ENCODE measurements at regions not wholly inside any gene's neighbourhood (a gene's known extent, or its start where the extent isn't known, plus 50 kb on each side); places are given as distances from the start of the nearest gene placed in this dataset.
"Not testable (repeated sequence)": the region's sequence is repeated elsewhere in the genome, so short reads cannot be mapped to it uniquely, and the experiment has no call there.

DNA sequence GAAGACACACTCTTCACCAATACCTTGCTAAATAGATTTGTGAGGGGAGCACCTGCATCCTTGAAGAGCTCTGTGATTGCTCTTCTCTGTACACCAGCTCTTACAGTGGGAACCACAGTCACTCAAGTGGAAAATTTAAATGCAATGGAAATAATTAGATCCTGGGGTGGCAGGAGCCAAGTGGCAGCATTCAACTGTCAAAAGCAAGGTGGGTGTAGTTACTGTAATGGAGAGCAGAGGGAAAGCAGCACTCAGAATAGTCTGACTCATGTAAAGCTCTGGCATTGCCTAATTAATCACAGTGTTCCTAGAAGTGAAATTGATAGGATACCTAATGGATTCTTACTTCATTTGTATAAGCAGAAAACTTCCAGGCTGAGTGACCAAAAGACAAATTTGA is 245.8 kb downstream of the KCNE4 start:
- TF ChIP-seq, protein P1, sequence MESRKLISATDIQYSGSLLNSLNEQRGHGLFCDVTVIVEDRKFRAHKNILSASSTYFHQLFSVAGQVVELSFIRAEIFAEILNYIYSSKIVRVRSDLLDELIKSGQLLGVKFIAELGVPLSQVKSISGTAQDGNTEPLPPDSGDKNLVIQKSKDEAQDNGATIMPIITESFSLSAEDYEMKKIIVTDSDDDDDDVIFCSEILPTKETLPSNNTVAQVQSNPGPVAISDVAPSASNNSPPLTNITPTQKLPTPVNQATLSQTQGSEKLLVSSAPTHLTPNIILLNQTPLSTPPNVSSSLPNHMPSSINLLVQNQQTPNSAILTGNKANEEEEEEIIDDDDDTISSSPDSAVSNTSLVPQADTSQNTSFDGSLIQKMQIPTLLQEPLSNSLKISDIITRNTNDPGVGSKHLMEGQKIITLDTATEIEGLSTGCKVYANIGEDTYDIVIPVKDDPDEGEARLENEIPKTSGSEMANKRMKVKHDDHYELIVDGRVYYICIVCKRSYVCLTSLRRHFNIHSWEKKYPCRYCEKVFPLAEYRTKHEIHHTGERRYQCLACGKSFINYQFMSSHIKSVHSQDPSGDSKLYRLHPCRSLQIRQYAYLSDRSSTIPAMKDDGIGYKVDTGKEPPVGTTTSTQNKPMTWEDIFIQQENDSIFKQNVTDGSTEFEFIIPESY (IDR thresholded peaks at IDR 0.05) = no peak
- no peak for TF ChIP-seq FOXA1 (IDR thresholded peaks at IDR 0.05)
- no peak for TF ChIP-seq RXRA (IDR thresholded peaks at IDR 0.05)
- TF ChIP-seq RAD21 (IDR thresholded peaks at IDR 0.05) = no peak
- TF ChIP-seq, protein P2, sequence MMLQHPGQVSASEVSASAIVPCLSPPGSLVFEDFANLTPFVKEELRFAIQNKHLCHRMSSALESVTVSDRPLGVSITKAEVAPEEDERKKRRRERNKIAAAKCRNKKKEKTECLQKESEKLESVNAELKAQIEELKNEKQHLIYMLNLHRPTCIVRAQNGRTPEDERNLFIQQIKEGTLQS (IDR thresholded peaks at IDR 0.05) = no peak
- TF ChIP-seq, protein P3, sequence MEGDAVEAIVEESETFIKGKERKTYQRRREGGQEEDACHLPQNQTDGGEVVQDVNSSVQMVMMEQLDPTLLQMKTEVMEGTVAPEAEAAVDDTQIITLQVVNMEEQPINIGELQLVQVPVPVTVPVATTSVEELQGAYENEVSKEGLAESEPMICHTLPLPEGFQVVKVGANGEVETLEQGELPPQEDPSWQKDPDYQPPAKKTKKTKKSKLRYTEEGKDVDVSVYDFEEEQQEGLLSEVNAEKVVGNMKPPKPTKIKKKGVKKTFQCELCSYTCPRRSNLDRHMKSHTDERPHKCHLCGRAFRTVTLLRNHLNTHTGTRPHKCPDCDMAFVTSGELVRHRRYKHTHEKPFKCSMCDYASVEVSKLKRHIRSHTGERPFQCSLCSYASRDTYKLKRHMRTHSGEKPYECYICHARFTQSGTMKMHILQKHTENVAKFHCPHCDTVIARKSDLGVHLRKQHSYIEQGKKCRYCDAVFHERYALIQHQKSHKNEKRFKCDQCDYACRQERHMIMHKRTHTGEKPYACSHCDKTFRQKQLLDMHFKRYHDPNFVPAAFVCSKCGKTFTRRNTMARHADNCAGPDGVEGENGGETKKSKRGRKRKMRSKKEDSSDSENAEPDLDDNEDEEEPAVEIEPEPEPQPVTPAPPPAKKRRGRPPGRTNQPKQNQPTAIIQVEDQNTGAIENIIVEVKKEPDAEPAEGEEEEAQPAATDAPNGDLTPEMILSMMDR (IDR thresholded peaks at IDR 0.05; ENCODE audit: low read depth, low read length, missing input control) = no peak
- TF ChIP-seq EGR1 (IDR thresholded peaks at IDR 0.05; ENCODE audit: low read depth in 2 of 2) = no peak
- no peak for TF ChIP-seq HNF4G (IDR thresholded peaks at IDR 0.05)
- TF ChIP-seq, protein P4, sequence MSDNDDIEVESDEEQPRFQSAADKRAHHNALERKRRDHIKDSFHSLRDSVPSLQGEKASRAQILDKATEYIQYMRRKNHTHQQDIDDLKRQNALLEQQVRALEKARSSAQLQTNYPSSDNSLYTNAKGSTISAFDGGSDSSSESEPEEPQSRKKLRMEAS (IDR thresholded peaks at IDR 0.05) = no peak
- no peak for TF ChIP-seq HNF4A (conservative IDR thresholded peaks at IDR 0.05)
- no peak for TF ChIP-seq SP1 (IDR thresholded peaks at IDR 0.05)
- TF ChIP-seq TAF1 (conservative IDR thresholded peaks at IDR 0.05) = no peak
- no peak for DNase-seq (ENCODE audit: low spot score)
- Histone ChIP-seq H3K9ac (ENCODE audit: low read depth in 1 of 2, low read length in 2 of 2) (no peak overlapping the region), H3K4me3 (ENCODE audit: low read depth in 1 of 3, low read length in 3 of 3) (no peak overlapping the region), H3K4me1 (ENCODE audit: control insufficient read depth in 4 of 4, insufficient read depth in 4 of 4, low read length in 3 of 4) (no peaks in the 10 kb centered on the region), H3K27me3 (ENCODE audit: control insufficient read depth in 4 of 4, insufficient read depth in 4 of 4, low read length in 3 of 4) (no peaks in the 10 kb centered on the region), H3K27ac (ENCODE audit: low read depth in 1 of 2, low read length in 2 of 2) (no peak overlapping the region), H3K36me3 (ENCODE audit: control insufficient read depth in 4 of 4, insufficient read depth in 3 of 4, low read depth in 1 of 4, low read length in 3 of 4) (no peaks in the 10 kb centered on the region), H3K9me3 (ENCODE audit: control insufficient read depth in 4 of 4, low read length in 3 of 4) (peaks cover 0 to 1% (median 0%) of the 10 kb centered on the region in 4 donors)

DNA sequence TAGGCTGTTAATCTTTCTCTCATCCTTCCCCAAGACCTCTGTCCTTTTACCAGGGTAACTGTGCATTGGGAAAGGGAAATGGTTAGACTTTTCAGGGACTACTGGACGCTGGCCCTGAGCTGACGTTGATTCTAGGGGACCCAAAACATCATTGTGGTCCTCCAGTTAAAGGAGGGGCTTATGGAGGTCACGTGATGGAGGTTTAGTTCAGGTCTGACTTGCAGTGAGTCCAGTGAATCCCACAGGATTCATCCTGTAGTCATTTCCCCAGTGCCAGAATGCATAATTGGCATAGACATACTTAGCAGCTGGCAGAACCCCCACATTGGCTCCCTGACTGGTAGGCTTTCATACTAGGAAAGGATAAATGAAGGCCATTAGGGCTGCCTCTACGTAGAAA is 246.3 kb downstream of the KCNE4 start:
- 54% methylated on average over 4 of the region's 4 CpGs for WGBS
- H3K9ac ChIP-seq (ENCODE audit: low read depth in 1 of 2, low read length in 2 of 2); H3K27ac ChIP-seq (ENCODE audit: low read depth in 1 of 2, low read length in 2 of 2); H3K9me3 ChIP-seq (ENCODE audit: control insufficient read depth in 4 of 4, low read length in 3 of 4); DNase-seq (ENCODE audit: low spot score); H3K36me3 ChIP-seq (ENCODE audit: control insufficient read depth in 4 of 4, insufficient read depth in 3 of 4, low read depth in 1 of 4, low read length in 3 of 4); H3K27me3 ChIP-seq (ENCODE audit: control insufficient read depth in 4 of 4, insufficient read depth in 4 of 4, low read length in 3 of 4); H3K4me3 ChIP-seq (ENCODE audit: low read depth in 1 of 3, low read length in 3 of 3); H3K4me1 ChIP-seq (ENCODE audit: control insufficient read depth in 4 of 4, insufficient read depth in 4 of 4, low read length in 3 of 4): not testable (repeated sequence)

DNA sequence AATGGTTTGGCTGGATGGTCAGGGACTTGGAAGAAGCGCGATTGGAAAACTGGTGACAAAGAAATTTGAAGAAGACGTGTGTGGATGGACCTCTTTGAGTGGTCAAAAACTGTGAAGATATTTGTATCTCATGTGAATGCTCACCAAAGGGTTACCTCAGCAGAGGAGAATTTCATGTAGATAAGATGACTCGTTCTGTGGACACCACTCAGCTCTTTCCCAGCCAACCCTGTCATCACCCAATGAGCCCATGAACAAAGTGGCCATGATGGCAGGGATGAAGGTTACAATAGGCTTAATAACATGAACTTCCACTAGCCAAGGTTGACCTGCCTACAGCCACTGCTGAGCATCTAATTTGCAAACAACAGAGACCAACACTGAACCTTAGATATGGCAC is 248.3 kb downstream of the KCNE4 start:
- no peak overlapping the region for H3K9ac ChIP-seq (ENCODE audit: low read depth in 1 of 2, low read length in 2 of 2)
- TF ChIP-seq EGR1 (IDR thresholded peaks at IDR 0.05; ENCODE audit: low read depth in 2 of 2) = no peak
- TF ChIP-seq HNF4A (conservative IDR thresholded peaks at IDR 0.05) = no peak
- TF ChIP-seq TAF1 (conservative IDR thresholded peaks at IDR 0.05) = no peak
- TF ChIP-seq GABPA (IDR thresholded peaks at IDR 0.05 in 1 of 2, conservative IDR thresholded peaks at IDR 0.05 in 1 of 2) = no peak
- TF ChIP-seq, protein P2 (IDR thresholded peaks at IDR 0.05) = no peak
- no peak for TF ChIP-seq SP1 (IDR thresholded peaks at IDR 0.05)
- TF ChIP-seq HNF4G (IDR thresholded peaks at IDR 0.05) = no peak
- TF ChIP-seq RAD21 (IDR thresholded peaks at IDR 0.05) = no peak
- TF ChIP-seq RXRA (IDR thresholded peaks at IDR 0.05) = no peak
- no peak for TF ChIP-seq JUND (IDR thresholded peaks at IDR 0.05)
- no peak for TF ChIP-seq NR2F2 (IDR thresholded peaks at IDR 0.05)
- TF ChIP-seq YY1 (IDR thresholded peaks at IDR 0.05) = no peak
- H3K27ac ChIP-seq (ENCODE audit: low read depth in 1 of 2, low read length in 2 of 2) = no peak overlapping the region
- H3K27me3 ChIP-seq (ENCODE audit: control insufficient read depth in 4 of 4, insufficient read depth in 4 of 4, low read length in 3 of 4) = no peaks in the 10 kb centered on the region
- H3K36me3 ChIP-seq (ENCODE audit: control insufficient read depth in 4 of 4, insufficient read depth in 3 of 4, low read depth in 1 of 4, low read length in 3 of 4) = no peaks in the 10 kb centered on the region
- 82% methylated on average over 4 of the region's 4 CpGs for WGBS
- peaks cover 0 to 1% (median 0%) of the 10 kb centered on the region in 4 donors for H3K9me3 ChIP-seq (ENCODE audit: control insufficient read depth in 4 of 4, low read length in 3 of 4)
- no peaks in the 10 kb centered on the region for H3K4me1 ChIP-seq (ENCODE audit: control insufficient read depth in 4 of 4, insufficient read depth in 4 of 4, low read length in 3 of 4)
- H3K4me3 ChIP-seq (ENCODE audit: low read depth in 1 of 3, low read length in 3 of 3) = no peak overlapping the region
- no peak for DNase-seq (ENCODE audit: low spot score)

Measured in liver (tissue), 8 donors.